GM10266 (cell line): ENCODE measurements at regions not wholly inside any gene's neighbourhood (a gene's known extent, or its start where the extent isn't known, plus 50 kb on each side); places are given as distances from the start of the nearest gene placed in this dataset.

ENCODE experiments used
- DNase-seq: peaks from one replicate; pipeline ENCODE4 v3.0.0; 2012; ENCODE audit errors: extremely low spot score
- CTCF ChIP-seq: IDR thresholded peaks from 2 replicates; pipeline ENCODE4 v1.5.1; 2012; ENCODE audit warnings: mild to moderate bottlenecking, low read depth; ENCODE audit not compliant: control insufficient read depth, insufficient read depth; ENCODE audit errors: missing control alignments

- no peak for DNase-seq
- no peak for TF ChIP-seq CTCF
These were observed 97.7 kb downstream of the CD47 start for GRCh38 chr3:107992976-107993684.

GRCh38 chr3:107990926-107991325, 99.9 kb downstream of the CD47 start:
- DNase-seq, result no peak
- no peak for TF ChIP-seq CTCF

- no peak for DNase-seq
- no peak for TF ChIP-seq CTCF
These were observed 100.4 kb downstream of the CD47 start for GRCh38 chr3:107990433-107990832.

- TF ChIP-seq CTCF, result no peak
- no peak for DNase-seq
These were observed 101.2 kb downstream of the CD47 start for GRCh38 chr3:107989661-107990060.

GRCh38 chr3:107988460-107989175, 102.2 kb downstream of the CD47 start:
- DNase-seq, result no peak
- no peak for TF ChIP-seq CTCF

GRCh38 chr3:107987036-107987939, 103.5 kb downstream of the CD47 start:
- DNase-seq, result no peak
- TF ChIP-seq CTCF, result no peak
